Calu3 (cell line): ENCODE measurements at regions not wholly inside any gene's neighbourhood (a gene's known extent, or its start where the extent isn't known, plus 50 kb on each side); places are given as distances from the start of the nearest gene placed in this dataset.

Experiments
- BruUV-seq: library from RNA; stranded (reverse); fragments of 400-500 nt; replicated peaks from 2 replicates; lab custom pipeline; 2021; lab: Mats Ljungman, UMichigan
- CTCF ChIA-PET: fragments of 300-600 bp; sonication (Branson Sonifier 250); formaldehyde crosslinking; loops from one replicate; lab custom pipeline; 2022; ENCODE audit warnings: antibody characterized with exemption; lab: Charles Lee
- DNase-seq: peaks from one replicate; pipeline ENCODE4 v3.0.0; 2022
- H3K27ac Mint-ChIP-seq: one replicate; pipeline ENCODE4 v1.8.0; 2022; ENCODE audit warnings: mixed read lengths; ENCODE audit not compliant: unreplicated experiment
- H3K27me3 Mint-ChIP-seq: one replicate; pipeline ENCODE4 v1.8.0; 2022; ENCODE audit warnings: mixed read lengths; ENCODE audit not compliant: unreplicated experiment
- H3K36me3 Mint-ChIP-seq: one replicate; pipeline ENCODE4 v1.8.0; 2022; ENCODE audit warnings: mild to moderate bottlenecking, moderate library complexity, mixed read lengths; ENCODE audit not compliant: insufficient read depth, unreplicated experiment
- H3K4me1 Mint-ChIP-seq: one replicate; pipeline ENCODE4 v1.8.0; 2022; ENCODE audit warnings: mild to moderate bottlenecking, low read depth, mixed read lengths; ENCODE audit not compliant: unreplicated experiment
- H3K4me3 Mint-ChIP-seq: one replicate; pipeline ENCODE4 v1.8.0; 2022; ENCODE audit warnings: mild to moderate bottlenecking, low read depth, moderate library complexity, mixed read lengths; ENCODE audit not compliant: unreplicated experiment
- H3K9me3 Mint-ChIP-seq: one replicate; pipeline ENCODE4 v1.8.0; 2022; ENCODE audit warnings: low read depth, mixed read lengths; ENCODE audit not compliant: unreplicated experiment
- intact Hi-C: fragments of 100-400 bp; cut with micrococcal nuclease; formaldehyde crosslinking; loops from one replicate; pipeline ENCODE4 v1.10.0; 2022; ENCODE audit not compliant: unreplicated experiment
- TF ChIP-seq, protein P1 (sequence below): fragments of 200-600 bp; IDR thresholded peaks from one replicate; pipeline ENCODE4 v1.8.0; 2022; ENCODE audit warnings: antibody characterized with exemption; ENCODE audit not compliant: unreplicated experiment

DNA sequence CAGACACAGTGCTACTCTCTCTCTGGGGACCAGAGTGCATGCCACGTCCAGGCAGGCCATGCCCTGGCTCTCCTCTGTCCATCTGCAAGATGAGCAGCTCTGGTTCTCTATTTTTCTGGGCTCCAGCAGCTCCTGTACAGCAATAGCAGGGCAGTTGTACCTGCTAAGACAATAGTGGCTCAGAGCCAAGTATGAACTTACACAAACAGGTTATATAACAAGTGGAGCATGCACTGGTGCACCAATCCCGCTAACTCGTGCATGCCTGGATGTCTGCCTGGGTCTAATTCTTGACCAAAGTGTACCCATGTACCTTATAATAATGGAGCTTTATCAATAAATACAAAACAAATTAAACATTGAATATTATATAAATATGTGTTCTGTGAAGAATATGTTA, 392.3 kb downstream of the CENPC start:
- Mint-ChIP-seq H3K9me3 (no peaks in the 10 kb centered on the region), H3K27ac (no peak overlapping the region)

DNA sequence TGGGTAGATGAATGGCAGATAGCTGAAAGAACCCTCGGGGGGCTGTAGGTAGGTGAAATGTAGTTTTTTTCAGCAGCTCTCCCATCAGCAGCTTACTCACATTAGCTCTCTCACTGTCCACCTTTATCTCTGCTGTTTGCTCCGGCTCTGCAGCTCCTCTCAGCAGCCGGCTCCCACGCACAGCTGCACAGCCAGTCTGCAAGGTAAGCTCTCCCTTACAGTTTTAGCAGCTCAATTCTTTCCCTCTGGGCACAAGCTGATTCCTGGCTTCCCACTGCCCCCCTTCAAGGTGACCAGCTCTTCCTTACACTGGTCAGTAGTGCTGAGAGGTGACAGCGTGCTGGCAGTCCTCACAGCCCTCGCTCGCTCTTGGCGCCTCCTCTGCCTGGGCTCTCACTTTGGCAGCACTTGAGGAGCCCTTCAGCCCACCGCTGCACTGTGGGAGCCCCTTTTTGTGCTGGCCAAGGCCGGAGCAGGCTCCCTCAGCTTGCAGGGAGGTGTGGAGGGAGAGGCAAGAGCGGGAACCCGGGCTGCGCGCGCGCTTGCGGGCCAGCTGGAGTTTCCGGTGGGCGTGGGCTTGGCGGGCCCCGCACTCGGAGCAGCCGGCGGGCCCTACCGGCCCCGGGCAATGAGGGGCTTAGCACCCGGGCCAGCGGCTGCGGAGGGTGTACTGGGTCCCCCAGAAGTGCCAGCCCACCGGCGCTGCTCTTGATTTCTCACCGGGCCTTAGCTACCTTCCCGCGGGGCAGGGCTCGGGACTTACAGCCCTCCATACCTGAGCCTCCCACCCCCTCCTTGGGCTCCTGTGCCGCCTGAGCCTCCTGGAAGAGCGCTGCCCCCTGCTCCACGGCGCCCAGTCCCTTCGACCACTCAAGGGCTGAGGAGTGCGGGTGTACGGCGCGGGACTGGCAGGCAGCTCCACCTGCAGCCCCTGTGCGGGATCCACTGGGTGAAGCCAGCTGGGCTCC, 393.6 kb downstream of the CENPC start:
- H3K9me3 Mint-ChIP-seq = no peaks in the 10 kb centered on the region
- no peaks in the 10 kb centered on the region for H3K4me1 Mint-ChIP-seq
- no peak overlapping the region for H3K27ac Mint-ChIP-seq
- intact Hi-C loops = no loop called here
- no TSS peak for BruUV-seq
- CTCF ChIA-PET = no interaction called here
- DNase-seq = no peak
- no peak overlapping the region for H3K4me3 Mint-ChIP-seq
- H3K27me3 Mint-ChIP-seq = no peaks in the 10 kb centered on the region
- TF ChIP-seq, protein P1, sequence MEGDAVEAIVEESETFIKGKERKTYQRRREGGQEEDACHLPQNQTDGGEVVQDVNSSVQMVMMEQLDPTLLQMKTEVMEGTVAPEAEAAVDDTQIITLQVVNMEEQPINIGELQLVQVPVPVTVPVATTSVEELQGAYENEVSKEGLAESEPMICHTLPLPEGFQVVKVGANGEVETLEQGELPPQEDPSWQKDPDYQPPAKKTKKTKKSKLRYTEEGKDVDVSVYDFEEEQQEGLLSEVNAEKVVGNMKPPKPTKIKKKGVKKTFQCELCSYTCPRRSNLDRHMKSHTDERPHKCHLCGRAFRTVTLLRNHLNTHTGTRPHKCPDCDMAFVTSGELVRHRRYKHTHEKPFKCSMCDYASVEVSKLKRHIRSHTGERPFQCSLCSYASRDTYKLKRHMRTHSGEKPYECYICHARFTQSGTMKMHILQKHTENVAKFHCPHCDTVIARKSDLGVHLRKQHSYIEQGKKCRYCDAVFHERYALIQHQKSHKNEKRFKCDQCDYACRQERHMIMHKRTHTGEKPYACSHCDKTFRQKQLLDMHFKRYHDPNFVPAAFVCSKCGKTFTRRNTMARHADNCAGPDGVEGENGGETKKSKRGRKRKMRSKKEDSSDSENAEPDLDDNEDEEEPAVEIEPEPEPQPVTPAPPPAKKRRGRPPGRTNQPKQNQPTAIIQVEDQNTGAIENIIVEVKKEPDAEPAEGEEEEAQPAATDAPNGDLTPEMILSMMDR = no peak
- no peaks in the 10 kb centered on the region for H3K36me3 Mint-ChIP-seq

More for the DNA sequence above, 392.3 kb downstream of the CENPC start:
- DNase-seq = no peak
- no peaks in the 10 kb centered on the region for H3K4me1 Mint-ChIP-seq
- CTCF ChIA-PET = no interaction called here
- no peaks in the 10 kb centered on the region for H3K36me3 Mint-ChIP-seq
- H3K4me3 Mint-ChIP-seq = no peak overlapping the region
- BruUV-seq = no TSS peak
- TF ChIP-seq, protein P1 = no peak
- H3K27me3 Mint-ChIP-seq = no peaks in the 10 kb centered on the region
- intact Hi-C loops = no loop called here

DNA sequence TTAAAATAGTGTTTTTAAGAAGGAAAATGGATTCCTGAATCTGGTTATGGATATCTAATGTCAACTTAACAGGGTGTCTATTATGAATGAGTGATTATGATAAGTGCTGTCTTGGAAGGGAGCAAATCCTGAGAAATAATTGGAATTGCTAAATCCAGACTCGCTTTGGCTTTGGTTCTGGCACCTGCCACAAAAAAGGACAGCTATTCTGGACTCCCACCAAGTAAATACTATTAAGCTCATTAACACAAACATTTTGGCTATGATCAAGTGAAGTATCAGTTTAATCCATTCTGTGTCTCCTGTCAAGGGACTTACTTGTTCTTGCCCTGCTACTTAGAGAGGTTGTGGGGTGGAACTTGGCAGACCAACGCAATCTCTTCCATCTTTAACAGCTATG, 403.7 kb downstream of the CENPC start:
- TF ChIP-seq, protein P1 = no peak

DNA sequence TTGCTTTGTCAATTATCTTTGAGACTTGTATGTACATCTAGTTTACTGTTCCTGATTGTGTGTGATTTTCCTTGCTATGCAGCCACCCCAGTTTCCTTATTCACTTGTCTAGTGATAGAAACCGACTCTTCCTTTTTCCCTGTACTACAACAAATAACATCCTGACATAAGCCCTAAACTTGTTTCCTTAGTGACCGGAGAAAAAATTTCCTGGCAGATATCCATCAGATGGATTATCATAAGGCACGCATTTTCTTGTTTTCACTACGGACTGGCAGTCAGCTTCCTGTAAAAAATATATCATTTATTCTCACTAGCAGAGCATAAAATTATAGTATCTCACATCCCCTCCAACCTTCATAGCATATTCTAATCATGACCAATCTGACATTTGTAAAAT, 410.7 kb downstream of the CENPC start:
- intact Hi-C loops = no loop called here
- no peak overlapping the region for H3K4me3 Mint-ChIP-seq
- H3K9me3 Mint-ChIP-seq = peaks cover 6% of the 10 kb centered on the region
- no peak overlapping the region for H3K27ac Mint-ChIP-seq
- H3K4me1 Mint-ChIP-seq = no peaks in the 10 kb centered on the region
- CTCF ChIA-PET = no interaction called here
- DNase-seq = no peak
- TF ChIP-seq, protein P1 = no peak
- H3K36me3 Mint-ChIP-seq = no peaks in the 10 kb centered on the region
- no peaks in the 10 kb centered on the region for H3K27me3 Mint-ChIP-seq
- no TSS peak for BruUV-seq

More for the DNA sequence above, 403.7 kb downstream of the CENPC start:
- DNase-seq = no peak
- Mint-ChIP-seq H3K9me3 (no peaks in the 10 kb centered on the region), H3K4me1 (no peaks in the 10 kb centered on the region), H3K27me3 (no peaks in the 10 kb centered on the region), H3K27ac (no peak overlapping the region), H3K4me3 (no peak overlapping the region), H3K36me3 (no peaks in the 10 kb centered on the region)
- CTCF ChIA-PET = no interaction called here
- BruUV-seq = no TSS peak
- intact Hi-C loops = no loop called here
